Fibroblast of skin of scalp (primary cell): ENCODE measurements at regions not wholly inside any gene's neighbourhood (a gene's known extent, or its start where the extent isn't known, plus 50 kb on each side); places are given as distances from the start of the nearest gene placed in this dataset.
A peak's percentile ranks its signal among the peaks of the same experiment; 100 is the strongest.

Source experiments
- DNase-seq: peaks from one replicate; pipeline ENCODE4 v3.0.0-alpha.2; 2013

DNA sequence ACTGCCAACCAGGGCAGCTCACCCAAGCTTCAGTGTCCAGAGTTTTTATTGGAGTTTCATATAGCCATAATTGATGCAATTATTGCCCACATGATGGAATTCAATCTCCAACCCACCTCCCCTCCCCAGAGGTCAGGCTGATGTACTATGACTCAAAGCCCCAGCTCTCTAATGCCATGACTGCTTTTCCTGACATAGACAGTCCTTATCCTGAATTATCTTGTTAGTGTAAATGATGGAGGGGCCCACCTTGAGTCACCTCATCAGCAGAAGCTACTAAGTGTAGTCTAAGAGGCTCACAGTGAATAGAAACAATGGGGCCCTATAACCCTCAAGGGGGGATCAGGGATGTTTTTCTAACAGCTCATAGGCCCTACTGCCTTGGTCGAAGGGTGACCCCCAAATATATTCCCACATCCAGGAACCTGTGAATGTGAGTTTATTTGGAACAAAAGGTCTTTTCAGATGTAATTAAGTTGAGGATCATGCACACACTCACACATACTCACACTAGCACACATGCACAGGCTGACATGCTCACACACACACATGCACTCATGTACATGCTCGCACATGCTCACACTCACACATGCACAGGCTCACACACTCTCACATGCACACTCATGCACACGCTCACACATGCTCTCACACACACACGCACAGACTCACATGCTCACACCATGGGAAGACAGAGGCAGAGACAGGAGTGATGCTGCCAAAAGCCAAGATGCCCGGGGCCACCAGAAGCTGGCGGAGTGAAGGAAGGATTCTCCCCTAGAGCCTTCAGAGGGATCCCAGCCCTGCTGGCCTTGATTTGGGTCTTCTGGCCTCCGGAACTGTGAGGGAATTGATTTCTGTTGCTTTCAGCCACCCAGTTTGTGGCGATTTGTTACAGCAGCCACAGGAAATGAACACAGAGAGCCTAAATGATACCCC is 131.2 kb upstream of the SMAD3 start:
- no peak for DNase-seq

DNA sequence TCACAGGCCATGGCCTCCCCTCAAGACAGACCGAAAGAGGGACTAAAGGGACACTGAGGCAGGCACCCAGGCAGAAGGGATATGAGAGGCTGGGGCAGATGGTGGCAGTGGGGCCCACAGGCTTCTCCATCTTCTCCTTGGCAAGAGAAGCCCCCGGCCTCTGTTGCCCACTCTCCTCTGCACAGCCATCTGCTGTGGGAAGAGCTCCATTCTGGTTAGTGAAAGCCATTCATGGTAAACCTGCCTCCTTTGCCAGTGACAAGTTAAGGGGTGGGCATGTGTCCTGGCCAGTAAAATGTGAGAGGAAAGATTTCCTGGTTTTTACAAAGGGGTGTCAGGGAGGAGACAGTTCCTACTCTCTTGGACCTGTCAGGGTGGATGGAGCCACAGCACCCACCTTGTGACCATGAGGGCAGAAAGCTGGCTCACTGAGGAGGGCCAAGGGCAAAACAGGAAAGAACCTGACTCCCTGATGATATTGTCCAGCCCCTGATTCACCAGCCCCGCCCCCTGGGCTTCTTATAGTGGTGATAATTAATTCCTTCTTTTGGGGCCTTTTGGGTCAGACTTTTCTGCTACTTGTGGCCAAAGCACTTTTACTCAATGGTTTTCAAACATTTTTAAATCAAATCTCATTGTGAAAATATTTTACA is 130.4 kb upstream of the SMAD3 start:
- DNase-seq = no peak

DNA sequence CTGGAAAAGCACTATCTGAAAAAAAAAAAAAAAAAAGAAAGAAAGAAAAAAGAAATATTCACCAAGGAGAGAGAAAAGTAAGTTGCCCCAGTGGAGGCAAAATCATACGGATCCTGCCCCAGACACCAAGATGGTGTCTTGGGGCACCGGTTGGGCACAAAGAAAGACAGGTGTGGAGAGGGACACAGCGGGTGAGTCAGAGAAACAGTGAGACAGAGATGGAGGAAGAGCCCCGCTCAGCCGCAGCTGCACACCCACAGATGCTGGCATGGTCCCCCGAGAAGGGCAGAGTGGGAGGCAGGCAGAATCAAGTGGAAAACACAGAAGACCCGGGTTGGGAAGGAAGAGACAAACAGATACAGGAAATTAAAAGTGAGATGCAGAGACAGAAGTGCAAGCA is 129.7 kb upstream of the SMAD3 start:
- no peak for DNase-seq

DNA sequence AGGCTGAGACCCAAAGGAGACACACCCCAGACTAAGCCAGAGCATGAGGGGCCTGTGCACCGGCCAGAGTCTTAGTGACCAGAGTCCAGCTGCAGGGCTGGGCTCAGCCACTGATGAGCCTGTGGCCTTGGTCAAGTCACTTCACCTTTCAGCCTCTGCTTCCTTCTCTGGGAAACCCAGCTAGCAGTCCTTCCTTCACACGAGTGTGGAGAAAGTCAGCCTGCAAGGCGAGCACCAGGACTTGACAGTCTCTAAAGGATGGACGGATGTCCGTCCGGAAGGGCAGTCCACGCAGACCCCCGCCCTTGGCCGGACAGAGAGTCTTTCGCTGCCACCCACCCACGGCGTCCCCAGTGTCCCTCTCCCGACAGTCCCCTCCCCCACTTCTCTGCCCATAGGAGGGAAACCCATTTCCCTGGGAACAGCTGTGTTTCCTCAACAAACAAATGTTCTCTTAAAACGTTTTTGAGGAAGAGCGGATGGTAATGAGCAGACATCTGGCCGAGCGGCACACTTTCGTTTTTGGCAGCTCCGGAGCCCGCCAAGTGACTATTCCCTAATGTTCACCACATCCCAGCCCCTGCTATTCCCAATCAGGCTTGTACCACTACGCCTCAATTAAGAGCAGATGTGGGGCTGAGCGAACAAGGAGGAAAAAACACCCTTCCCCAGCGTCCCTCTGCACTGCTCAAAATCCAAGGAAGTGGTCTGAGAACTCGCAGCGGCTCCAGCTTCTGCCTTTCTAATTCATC is 129.1 kb upstream of the SMAD3 start:
- DNase-seq = peak; percentile 83

DNA sequence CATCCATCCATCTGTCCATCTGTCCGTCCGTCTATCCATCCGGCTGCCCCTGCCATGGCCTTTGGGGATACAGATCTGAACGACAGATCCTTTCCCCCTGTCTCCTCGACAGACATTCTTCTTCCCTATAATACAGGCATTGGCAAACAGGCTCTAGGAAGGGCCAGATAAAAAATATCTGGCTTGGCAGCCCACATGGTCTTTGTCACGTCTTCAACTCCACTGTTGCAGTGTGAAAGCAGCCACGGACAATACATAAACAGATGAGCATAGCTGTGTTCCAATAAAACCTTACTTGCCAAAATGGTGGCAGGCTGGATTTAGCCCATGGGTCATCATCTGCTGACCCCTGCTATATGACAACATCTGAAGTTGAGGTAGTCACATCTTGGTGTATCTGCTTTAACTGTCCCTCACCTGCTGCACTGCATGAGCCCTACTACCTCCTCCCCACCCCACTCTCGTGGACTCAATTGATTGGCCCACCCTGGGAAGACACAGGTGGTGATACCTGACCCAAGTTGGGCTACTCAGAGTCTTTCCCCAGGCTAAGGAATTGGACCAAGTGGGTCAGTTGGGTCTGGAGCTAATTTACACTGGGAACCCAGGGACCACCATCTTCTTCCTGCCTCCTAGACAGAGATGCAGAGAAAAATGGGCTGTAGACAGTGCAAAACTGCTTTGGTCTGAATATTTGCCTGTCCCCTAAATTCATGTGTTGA is 128.4 kb upstream of the SMAD3 start:
- DNase-seq = no peak

DNA sequence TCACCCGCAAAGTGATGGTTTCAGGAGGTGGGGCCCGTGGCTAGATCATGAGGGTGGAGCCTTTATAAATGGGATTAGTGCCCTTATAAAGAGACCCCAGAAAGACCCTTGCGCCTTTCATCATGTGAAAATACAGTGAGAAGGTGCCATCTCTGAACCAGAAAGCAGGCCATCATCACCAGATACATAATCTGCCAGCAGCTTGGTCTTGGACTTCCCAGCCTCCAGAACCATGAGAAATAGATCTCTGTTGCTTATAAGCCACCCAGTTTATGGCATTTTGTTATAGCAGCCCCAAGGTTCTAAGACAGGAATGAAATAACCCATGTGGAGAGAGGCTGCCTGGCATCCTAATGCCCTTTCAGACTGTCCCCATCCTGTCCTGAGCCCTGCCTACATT is 127.8 kb upstream of the SMAD3 start:
- no peak for DNase-seq

DNA sequence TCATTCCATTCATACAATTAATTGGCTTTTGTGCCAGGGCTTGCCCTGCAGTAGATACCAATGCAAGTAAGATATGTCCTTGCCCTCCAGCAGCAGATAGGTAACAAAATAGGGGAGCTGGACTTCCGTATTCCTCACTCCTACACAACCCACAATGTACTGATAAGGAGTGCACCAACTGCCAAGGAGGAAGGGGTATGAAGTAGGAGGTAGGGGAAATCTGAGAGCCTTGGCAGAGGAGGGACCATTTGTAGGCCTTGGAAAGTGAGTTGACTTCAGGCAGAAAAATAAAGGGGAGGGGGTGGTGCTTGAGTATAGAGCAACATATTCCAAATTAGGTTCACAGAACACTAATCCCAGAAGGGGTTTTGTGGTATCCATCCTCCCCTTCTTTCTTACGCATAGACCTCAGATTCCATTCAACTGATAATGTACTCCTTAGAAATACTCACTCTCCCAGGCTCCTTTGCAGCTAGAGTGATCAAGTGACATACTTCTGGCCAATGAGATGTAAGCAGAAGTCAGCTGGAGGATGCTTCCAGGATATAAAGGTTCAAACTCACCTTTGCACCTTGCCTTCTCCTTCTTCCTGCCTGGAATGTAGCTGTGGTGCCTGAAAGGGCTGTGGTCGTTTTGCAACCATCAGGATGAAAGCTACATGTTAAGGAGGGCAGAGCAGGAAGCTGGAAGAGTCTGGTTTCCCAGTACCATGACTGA is 127.1 kb upstream of the SMAD3 start:
- no peak for DNase-seq

DNA sequence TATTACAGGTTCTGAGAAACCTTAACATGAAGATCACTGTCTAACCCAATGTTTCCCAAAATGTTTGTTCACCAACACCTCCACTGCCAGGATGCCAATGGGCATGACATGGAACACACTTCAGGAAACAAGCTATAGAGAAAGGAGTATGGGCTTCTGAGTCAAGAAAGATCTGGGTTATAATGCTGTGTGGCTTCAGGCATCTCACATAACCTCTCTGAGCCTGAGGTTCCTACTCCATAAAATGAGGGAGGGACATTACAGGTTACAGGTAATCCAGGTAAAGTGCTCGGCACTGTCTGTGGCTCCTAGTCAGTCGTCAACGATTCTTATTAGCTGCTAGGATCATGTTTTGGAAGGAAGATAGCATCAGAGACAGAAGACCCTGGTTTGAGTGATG is 126.4 kb upstream of the SMAD3 start:
- no peak for DNase-seq

DNA sequence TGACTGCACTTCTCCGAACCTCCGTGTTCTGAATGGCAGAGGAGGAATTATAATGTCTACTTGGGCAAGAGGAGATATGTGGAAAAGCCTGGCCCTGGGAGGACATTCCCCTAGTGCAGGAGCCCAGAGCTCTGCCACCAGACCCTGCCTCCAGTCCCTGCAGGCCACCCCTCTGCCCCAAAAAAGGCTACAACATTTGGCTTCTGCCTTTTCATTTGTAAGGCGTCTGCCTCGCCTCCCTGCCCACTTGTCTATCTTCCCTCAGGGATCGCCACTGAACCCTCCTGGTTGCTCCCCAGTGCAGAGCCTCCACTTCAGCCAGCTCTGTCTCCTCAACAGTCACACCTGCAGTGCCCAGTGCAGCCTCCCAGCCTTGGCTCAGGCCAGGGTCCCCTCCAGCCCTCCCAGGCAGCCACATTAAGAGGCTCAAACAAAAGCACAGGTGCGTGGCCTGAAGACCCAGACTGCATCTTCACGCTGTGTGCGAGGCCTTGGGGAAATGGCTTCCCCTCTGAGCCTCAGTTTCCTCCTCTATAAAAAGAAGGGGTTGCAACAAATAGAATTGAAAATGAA is 125.9 kb upstream of the SMAD3 start:
- no peak for DNase-seq

DNA sequence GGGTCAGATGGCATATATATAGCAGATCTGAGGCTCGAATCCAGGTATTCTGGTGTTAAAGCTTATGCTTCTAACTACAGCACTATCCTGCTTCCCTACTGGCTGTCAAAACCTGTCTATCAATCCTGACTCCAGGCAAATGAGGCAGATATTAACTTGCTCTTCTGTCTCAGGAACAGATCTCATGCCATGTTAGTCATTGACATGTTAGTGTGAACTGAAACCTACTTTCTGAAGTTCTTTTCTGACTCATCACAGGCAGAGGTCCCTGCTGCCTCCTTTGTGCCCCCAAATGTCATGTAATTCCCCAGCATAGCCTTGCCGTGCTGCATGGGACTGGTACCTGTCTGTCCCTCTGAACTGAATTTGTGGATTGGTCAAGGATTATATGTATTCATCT is 125.0 kb upstream of the SMAD3 start:
- no peak for DNase-seq

DNA sequence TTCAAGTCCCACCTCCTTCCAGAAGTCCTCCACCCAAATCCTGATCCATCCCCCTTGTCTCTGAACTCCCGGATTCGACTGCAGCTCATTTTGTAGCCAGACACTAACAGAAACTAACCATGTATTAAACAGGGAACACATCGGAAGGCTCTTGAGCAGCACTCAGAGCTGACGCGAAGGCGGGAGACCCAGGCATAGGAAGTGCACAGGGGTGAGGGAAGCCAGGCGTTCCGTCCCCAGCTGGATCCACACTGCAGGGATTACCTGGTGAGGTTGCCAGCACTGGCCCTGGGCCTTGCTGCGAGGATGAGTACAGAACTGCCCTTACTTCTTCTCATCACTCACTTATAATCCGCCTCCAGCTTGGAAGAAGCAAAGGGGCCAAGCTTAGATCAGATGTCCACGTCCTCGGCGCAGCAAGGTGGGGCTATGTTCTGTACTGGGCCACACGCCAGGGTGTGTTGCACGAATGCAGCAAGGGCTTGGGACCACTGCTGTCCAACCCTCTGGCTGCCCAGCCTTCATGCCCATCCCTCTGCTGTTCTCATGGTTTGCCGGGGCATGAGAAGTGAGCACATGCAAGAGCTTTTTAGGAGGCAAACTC is 124.2 kb upstream of the SMAD3 start:
- DNase-seq = no peak

DNA sequence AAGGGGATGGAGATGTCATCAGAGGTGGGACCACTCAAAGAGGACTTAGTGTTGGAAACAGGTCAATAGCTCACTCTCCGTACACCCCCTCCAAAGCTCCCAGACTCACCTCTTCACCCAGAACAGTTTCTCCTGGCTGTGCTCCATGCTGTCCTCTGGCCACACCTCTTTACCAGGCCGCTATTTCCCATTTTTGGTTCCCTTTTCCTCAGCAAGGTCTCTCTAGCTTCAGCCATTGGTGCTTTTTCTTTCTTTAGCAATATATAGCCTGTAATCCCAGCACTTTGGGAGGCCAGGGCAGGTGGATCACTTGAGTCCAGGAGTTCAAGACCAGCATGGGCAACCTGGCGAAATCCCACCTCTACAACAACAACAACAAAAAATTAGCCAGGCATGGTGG is 123.6 kb upstream of the SMAD3 start:
- no peak for DNase-seq

DNA sequence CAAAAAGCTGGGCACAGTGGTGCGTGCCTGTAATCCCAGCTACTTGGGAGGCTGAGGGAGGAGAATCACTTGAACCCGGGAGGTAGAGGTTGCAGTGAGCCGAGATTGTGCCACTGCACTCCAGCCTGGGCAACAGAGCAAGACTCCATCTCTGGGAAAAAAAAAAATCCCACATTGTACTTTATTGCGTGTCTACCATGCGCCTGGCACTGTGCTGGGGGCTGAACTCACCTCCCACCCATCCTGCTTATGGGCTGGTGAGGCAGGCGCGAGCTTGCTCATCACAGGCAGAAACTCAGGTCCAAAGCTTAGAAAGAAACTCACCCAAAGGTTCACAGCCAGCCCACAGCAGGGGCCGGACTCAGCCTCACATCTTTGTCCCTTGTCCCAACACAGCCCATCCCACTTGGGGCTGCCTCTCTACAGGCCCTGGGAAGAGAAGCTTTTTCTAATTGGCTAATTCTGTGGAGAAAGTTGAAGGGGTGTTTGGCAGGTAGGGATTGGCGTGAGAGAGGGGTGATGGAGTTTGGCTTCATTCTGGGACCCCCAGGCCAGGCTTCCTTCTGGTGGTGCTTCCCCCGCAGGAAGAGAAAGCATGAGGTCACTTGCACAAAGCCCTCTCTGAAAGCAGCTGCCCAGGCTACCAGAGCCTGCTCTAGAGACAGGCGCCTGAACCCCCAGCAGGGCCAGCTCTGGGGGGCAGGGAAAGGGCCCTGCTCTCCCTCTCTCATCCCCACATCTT is 122.6 kb upstream of the SMAD3 start:
- DNase-seq = no peak

DNA sequence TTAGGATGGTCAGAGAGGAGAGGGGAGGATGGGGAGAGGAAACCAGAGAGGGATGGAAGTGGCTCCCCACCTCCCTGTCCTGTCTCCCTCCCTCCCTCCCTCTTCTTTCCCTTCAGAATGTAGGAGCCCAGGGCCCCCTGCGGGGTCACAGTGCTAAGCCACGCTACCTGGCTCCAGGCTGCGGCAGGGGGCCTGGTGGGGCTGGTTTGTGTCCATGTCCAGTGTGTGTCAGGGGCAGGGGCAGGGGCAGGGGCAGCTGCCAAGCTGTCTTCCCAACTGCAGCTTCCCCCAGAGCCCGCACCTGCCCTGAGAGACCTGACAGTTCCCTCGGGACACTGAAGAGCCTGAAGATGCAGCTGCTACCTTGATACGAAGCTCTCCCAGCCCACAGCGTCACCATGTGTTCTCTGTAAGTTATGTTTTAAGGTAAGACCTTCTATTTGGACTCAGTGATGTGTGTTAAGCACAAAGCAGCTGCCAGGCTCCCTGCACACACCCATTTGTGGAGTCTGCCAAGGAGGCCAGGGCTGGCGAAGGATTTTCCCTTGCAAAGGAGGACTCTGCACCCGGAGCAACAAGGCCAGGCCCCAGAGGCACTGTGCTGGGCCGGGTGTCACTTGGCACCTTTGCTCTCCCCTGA is 121.8 kb upstream of the SMAD3 start:
- no peak for DNase-seq

DNA sequence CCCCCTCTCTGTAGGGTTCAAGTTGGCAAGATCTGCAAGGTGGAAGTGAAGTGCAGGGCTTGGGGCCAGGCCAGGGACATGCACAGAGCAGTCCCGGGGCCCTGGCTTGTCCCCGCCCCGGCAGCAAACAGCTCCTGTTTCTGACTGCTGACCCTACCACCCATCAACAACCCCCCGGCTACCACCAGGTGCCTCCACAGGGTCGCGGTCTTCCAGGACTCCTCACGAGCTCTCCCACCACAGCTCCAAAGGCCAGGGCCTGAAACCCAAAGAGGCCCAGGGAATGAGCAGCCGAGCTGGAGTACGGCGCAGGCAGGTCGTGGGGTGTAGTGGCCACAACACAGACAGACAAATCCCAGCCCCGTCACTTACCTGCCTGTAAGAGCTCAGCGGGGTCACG is 121.3 kb upstream of the SMAD3 start:
- no peak for DNase-seq

DNA sequence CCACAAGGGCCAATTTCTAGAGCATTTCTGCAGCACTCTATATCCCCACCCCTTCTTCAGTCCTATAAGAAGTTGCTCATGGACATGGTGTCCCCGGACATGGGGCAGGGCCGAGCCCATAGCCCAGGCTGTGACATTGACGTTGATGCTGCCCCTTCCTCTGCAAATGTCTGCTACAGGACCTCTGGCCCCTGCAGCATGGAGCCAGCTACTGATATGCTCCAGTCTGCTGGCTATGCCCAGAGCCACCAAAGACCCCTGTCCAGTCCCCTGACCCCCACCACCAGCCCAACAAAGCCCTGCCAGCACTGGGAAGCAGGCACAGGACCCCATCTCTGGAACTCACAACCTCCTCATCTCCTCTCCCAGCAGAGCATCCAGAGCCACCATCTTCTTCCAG is 120.1 kb upstream of the SMAD3 start:
- DNase-seq = no peak

DNA sequence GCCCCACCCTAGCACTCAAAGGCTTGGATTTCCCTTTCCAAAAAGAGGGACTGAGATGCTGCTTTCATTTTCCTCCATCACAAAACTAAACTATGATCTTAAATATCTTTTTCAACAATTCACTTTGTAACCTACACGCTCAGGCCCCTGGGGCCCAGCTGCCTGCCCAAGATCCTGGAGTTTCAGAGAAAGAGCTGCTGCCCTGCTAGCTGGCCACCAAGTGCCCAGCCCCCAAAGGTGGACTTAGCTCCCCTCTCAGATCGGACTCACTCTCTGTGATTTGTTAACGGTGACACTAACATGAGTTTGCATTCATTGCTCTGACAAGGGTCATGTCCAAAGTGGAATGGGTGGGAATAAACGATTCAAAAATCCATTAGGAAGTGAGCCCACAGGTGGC is 119.6 kb upstream of the SMAD3 start:
- DNase-seq = no peak

DNA sequence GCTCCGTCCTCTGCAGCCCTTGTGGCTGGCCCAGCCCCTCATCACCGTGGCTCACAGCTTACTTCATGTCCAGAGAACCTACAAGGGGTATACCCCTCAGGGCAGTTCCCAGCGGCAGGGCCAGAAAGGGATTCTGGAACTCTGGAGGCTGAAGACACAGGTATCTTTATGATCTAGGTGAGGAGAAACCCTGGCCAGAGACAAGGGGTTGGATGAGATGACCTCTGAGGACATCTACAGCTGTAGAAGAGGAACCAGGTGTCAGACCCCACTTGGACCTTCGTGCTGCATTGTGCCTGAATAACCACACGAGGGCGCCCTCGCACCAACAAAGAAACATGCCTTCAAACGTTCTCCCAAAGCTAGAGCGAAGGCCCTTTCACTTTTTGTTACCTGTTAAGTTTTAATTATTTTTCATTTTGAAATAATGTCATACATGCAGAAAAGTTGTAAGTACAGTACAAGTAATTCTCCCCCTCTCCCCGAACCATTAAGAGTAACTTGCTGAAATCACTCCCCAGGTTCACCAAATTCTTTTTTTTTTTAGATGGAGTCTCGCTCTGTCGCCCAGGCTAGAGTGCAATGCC is 118.7 kb upstream of the SMAD3 start:
- DNase-seq = peak; percentile 65

DNA sequence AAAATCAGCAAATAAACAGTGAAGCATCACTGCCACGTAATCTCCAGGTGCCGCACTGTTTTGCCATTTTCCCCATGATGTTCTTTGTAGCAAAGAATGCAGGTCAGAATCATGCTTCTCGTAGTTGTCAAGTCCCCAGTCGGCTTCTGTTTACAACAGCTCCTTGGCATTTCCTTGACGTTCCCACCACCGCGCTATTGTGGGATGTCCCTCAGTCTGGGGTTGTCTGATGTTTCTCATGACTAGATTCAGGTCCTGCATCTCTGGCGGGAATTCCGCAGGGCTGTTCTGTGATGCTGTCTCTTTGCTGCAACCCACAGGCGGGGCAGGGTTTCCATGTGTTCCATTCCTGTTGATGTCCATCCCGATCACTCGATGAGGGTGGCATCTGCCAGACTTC is 117.9 kb upstream of the SMAD3 start:
- DNase-seq = no peak

DNA sequence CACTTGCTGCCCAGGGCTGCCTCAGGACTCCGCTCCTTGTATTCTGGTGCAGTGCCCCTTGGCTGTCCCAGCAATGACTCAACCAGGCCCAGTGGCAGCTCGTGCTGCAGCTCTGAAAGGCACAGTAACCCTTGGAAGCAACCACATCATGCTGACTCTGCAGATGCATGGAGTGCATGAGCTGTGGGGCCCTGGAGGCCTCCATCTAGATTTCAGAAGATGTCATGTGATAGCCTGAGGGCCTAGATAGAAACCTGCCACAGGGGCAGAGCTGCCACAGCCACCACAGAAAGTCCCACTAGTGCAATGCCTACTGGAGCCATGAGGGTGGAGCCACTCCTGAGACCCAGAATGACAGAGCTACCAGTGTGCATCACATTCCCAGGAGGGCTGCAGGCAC is 117.1 kb upstream of the SMAD3 start:
- peak; percentile 59 for DNase-seq
